ENCODE measurements at regions not wholly inside any gene's neighbourhood (a gene's known extent, or its start where the extent isn't known, plus 50 kb on each side); places are given as distances from the start of the nearest gene placed in this dataset.

DNA sequence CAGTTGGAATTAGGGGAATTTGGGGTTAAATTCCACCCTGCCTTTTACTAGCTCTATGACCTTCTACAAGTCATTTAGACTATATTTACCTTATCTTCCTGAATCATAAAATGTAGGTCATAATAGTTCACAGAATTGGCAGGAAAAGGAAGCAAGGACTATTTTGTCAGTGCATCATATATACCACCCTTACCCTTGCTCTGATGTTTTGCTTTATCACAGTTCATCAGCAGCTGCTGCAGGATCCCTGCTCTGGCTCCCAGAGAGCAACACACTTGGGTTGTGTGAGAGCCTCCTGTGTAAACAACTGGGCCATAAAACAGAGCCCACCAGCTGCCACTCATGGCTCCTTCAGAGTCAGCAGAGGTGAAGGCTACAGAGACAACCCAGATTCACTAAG, 631.6 kb upstream of the CAMK1G start:
- H3K27ac ChIP-seq (ENCODE audit: low read depth, low read length, poor library complexity, severe bottlenecking) = no peak overlapping the region
- no peak overlapping the region for H2AFZ ChIP-seq (ENCODE audit: low read length)
- H3K36me3 ChIP-seq (ENCODE audit: insufficient read depth, low read length) = no peaks in the 10 kb centered on the region
- POLR2A ChIA-PET = no interaction called here
- no peak overlapping the region for H3K4me3 ChIP-seq (ENCODE audit: low read depth, low read length, poor library complexity, severe bottlenecking)
- no peaks in the 10 kb centered on the region for H3K79me2 ChIP-seq (ENCODE audit: insufficient read depth, low read depth, low read length)
- CTCF ChIA-PET (ENCODE audit: unreplicated experiment) = no interaction called here
- no peaks in the 10 kb centered on the region for H3K9me3 ChIP-seq (ENCODE audit: low read length)
- H4K20me1 ChIP-seq (ENCODE audit: insufficient read depth, low read length) = no peaks in the 10 kb centered on the region
- TF ChIP-seq, protein P1, sequence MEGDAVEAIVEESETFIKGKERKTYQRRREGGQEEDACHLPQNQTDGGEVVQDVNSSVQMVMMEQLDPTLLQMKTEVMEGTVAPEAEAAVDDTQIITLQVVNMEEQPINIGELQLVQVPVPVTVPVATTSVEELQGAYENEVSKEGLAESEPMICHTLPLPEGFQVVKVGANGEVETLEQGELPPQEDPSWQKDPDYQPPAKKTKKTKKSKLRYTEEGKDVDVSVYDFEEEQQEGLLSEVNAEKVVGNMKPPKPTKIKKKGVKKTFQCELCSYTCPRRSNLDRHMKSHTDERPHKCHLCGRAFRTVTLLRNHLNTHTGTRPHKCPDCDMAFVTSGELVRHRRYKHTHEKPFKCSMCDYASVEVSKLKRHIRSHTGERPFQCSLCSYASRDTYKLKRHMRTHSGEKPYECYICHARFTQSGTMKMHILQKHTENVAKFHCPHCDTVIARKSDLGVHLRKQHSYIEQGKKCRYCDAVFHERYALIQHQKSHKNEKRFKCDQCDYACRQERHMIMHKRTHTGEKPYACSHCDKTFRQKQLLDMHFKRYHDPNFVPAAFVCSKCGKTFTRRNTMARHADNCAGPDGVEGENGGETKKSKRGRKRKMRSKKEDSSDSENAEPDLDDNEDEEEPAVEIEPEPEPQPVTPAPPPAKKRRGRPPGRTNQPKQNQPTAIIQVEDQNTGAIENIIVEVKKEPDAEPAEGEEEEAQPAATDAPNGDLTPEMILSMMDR (conservative IDR thresholded peaks at IDR 0.05; ENCODE audit: low read length) = no peak
- no TSS peak for BruUV-seq (replicated peaks)
- H3K4me1 ChIP-seq (ENCODE audit: insufficient read depth, low read length, poor library complexity, severe bottlenecking) = no peaks in the 10 kb centered on the region
- H3K4me2 ChIP-seq (ENCODE audit: low read length) = no peak overlapping the region
- intact Hi-C loops (cut with micrococcal nuclease; ENCODE audit: unreplicated experiment) = no loop called here
- DNase-seq (ENCODE audit: low spot score) = no peak
- no peaks in the 10 kb centered on the region for H3K9me2 ChIP-seq (ENCODE audit: insufficient read depth, low read length)

DNA sequence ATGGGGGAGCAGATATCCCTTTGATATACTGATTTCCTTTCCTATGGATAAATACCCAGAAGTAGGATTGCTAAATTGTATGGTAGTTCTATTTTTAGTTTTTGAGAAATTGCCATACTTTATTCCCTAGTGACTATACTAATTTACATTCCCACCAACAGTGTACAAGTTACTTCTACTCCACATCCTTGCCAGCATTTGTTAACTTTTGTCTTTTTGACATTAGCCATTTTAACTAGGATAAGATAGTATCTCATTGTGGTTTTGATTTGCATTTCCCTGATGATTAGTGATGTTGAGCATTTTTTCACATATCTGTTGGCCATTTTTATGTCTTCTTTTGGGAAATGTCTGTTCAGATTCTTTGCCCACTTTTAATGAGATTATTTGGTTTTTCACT, 620.6 kb upstream of the CAMK1G start:
- intact Hi-C loops (cut with micrococcal nuclease; ENCODE audit: unreplicated experiment) = no loop called here
- no peak overlapping the region for H2AFZ ChIP-seq (ENCODE audit: low read length)
- no peaks in the 10 kb centered on the region for H4K20me1 ChIP-seq (ENCODE audit: insufficient read depth, low read length)
- H3K9me2 ChIP-seq (ENCODE audit: insufficient read depth, low read length) = no peaks in the 10 kb centered on the region
- H3K9me3 ChIP-seq (ENCODE audit: low read length) = no peaks in the 10 kb centered on the region
- H3K27ac ChIP-seq (ENCODE audit: low read depth, low read length, poor library complexity, severe bottlenecking) = no peak overlapping the region
- H3K36me3 ChIP-seq (ENCODE audit: insufficient read depth, low read length) = no peaks in the 10 kb centered on the region
- ChIA-PET CTCF (ENCODE audit: unreplicated experiment) (no interaction called here), POLR2A (no interaction called here)
- no peak overlapping the region for H3K4me2 ChIP-seq (ENCODE audit: low read length)
- H3K4me3 ChIP-seq (ENCODE audit: low read depth, low read length, poor library complexity, severe bottlenecking) = no peak overlapping the region
- no TSS peak for BruUV-seq (replicated peaks)
- DNase-seq (ENCODE audit: low spot score) = no peak
- no peak for TF ChIP-seq EZH2phosphoT487 (IDR thresholded peaks at IDR 0.05; ENCODE audit: borderline replicate concordance, low read depth, low read length)
- TF ChIP-seq, protein P1 (conservative IDR thresholded peaks at IDR 0.05; ENCODE audit: low read length) = no peak
- no peaks in the 10 kb centered on the region for H3K4me1 ChIP-seq (ENCODE audit: insufficient read depth, low read length, poor library complexity, severe bottlenecking)
- H3K79me2 ChIP-seq (ENCODE audit: insufficient read depth, low read depth, low read length) = no peaks in the 10 kb centered on the region

- H3K36me3 ChIP-seq (ENCODE audit: insufficient read depth, low read length) = no peaks in the 10 kb centered on the region
- DNase-seq (ENCODE audit: low spot score) = no peak
- BruUV-seq (replicated peaks) = no TSS peak
- H2AFZ ChIP-seq (ENCODE audit: low read length) = no peak overlapping the region
- H3K27ac ChIP-seq (ENCODE audit: low read depth, low read length, poor library complexity, severe bottlenecking) = no peak overlapping the region
- no peaks in the 10 kb centered on the region for H4K20me1 ChIP-seq (ENCODE audit: insufficient read depth, low read length)
- TF ChIP-seq EZH2phosphoT487 (IDR thresholded peaks at IDR 0.05; ENCODE audit: borderline replicate concordance, low read depth, low read length) = no peak
- TF ChIP-seq, protein P1 (conservative IDR thresholded peaks at IDR 0.05; ENCODE audit: low read length) = no peak
- intact Hi-C loops (cut with micrococcal nuclease; ENCODE audit: unreplicated experiment) = no loop called here
- no peaks in the 10 kb centered on the region for H3K9me2 ChIP-seq (ENCODE audit: insufficient read depth, low read length)
- no peak overlapping the region for H3K4me2 ChIP-seq (ENCODE audit: low read length)
- H3K9me3 ChIP-seq (ENCODE audit: low read length) = no peaks in the 10 kb centered on the region
- no peaks in the 10 kb centered on the region for H3K4me1 ChIP-seq (ENCODE audit: insufficient read depth, low read length, poor library complexity, severe bottlenecking)
- no peaks in the 10 kb centered on the region for H3K79me2 ChIP-seq (ENCODE audit: insufficient read depth, low read depth, low read length)
- no peak overlapping the region for H3K4me3 ChIP-seq (ENCODE audit: low read depth, low read length, poor library complexity, severe bottlenecking)
- ChIA-PET CTCF (ENCODE audit: unreplicated experiment) (no interaction called here), POLR2A (no interaction called here)
These were observed 618.2 kb upstream of the CAMK1G start for GRCh38 chr1:208965351-208965750.
